GM19324 (cell line): ENCODE measurements at regions not wholly inside any gene's neighbourhood (a gene's known extent, or its start where the extent isn't known, plus 50 kb on each side); places are given as distances from the start of the nearest gene placed in this dataset.
"Not testable (repeated sequence)": the region's sequence is repeated elsewhere in the genome, so short reads cannot be mapped to it uniquely, and the experiment has no call there.

ENCODE experiments used
- ATAC-seq: cut with Tn5 transposase; IDR thresholded peaks from one replicate; pipeline ENCODE4 v1.9.1; 2021; ENCODE audit warnings: mild to moderate bottlenecking, moderate library complexity; ENCODE audit not compliant: unreplicated experiment, low FRiP score

DNA sequence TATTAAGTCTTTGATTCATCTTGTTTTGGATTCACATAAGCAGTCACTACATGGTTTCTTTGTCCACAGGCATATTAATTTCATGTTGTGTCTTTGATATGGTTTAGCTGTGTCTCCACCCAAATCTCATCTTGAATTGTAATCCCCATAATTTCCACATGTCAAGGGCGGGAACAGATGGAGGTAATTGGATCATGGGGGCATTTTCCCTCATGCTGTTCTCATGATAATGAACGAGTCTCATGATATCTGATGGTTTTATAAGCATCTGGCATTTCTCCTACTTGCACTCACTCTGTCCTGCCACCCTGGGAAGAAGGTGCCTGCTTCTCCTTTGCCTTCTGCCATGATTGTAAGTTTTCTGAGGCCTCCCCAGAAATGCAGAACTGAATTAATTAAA is 1811.2 kb upstream of the PCDH10 start:
- no peak for ATAC-seq

- no peak for ATAC-seq
These were observed 1810.0 kb upstream of the PCDH10 start for GRCh38 chr4:131339137-131339536.

DNA sequence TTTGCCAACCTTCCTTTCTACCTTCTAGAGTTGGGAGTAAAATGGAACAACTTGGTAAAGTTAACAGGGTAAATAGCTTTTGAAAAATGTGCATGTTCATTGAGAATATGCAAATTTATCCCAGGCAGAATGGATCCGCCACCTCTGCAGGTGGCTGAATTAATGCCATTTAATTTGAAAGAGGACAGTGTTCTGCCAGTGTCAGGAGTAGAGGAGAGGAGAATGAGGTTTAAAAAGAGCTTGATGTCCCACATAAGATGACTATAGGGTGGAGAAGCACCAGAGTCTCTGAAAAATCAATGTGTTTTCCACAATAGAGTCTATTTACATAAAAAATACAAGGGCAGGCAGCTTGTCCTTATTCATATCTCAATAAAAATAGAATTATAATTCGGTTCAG is 1804.3 kb upstream of the PCDH10 start:
- no peak for ATAC-seq

GRCh38 chr4:131347816-131348215 is 1801.3 kb upstream of the PCDH10 start:
- ATAC-seq: no peak

DNA sequence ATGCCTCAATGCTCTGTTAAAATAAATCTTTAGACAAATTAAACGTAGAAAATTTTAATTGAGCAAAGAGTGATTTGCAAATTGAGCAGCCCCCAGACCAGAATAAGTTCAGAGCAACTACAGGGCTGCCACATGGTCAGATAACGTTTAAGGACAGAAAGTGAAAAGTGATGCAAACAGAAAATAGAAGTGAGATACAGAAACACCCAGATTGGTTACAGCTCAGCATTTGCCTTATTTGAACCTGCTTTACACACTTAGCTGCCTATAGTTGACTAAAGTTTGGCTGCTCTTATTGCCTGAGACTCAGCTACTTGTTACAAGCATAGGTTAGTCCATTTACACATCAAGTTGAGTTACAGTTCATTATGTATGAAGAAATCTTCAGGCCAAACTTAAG is 1800.8 kb upstream of the PCDH10 start:
- peak; percentile 75 for ATAC-seq

DNA sequence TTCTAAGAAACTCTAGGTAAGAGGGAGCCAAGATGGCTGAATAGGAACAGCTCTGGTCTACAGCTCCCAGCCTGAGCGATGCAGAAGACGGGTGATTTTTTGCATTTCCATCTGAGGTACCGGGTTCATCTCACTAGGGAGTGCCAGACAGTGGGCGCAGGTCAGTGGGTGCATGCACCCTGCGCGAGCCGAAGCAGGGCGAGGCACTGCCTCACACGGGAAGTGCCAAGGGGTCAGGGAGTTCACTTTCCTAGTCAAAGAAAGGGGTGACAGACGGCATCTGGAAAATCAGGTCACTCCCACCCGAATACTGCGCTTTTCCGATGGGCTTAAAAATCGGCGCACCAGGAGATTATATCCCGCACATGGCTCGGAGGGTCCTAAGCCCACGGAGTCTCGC is 1796.7 kb upstream of the PCDH10 start:
- ATAC-seq: not testable (repeated sequence)

DNA sequence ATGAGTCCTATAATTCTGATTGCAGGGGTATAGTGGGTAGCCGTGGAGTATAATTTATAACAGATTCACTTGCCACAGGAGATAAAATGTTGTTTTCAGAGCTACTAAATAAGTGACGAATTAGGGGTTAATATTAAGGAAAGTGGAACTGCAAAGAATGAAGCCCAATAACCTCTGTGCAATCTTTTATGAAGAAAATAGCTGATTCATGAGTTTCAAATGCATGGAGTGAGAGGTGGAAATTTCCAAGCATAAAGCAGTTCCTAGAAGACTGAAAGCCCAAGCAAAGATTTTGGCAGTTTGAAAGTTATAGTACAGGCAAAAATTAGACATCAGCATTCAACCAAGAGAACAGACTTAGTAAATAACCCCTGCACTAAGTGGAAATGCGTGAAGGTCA is 1782.4 kb upstream of the PCDH10 start:
- ATAC-seq: no peak

GRCh38 chr4:131367441-131367840 is 1781.7 kb upstream of the PCDH10 start:
- ATAC-seq: no peak

DNA sequence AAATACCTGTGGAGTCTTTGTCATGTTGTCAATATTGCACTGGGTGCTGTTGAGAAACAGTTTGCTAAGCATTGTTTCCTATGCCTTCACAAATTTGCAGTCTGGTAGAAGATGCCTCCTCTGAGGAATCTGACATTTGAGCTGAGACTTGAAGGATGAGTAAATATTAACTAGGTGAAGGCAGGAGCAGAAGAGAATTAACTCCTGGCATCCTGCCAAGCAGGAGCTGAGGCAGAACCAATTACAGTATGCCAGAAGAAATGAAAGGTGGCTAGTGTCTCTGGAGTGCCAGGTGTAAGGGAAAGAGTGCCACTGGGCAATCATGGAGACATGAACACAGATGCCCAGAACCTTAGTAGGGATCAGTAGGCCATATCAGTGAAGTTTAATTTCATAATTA is 1778.2 kb upstream of the PCDH10 start:
- ATAC-seq: no peak

GRCh38 chr4:131381055-131381454 is 1768.0 kb upstream of the PCDH10 start:
- no peak for ATAC-seq

DNA sequence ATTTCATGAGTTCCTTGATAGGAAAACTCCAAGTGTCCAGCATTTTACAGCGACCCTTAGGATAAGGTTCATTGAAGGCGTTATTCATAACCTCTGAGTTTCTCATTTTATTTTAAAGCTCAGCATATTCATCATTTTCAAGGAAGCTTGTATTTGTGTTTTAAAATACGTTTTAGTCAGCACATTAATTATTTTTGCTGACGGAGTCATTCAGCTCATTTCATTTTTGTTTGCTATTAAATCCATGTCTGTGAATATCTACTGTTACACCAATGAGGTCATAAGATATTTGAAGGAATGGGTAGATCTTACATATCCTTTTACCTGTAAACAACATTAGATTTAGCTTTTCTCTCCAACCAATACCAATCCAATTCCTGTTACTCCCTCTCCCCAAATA is 1766.3 kb upstream of the PCDH10 start:
- no peak for ATAC-seq

DNA sequence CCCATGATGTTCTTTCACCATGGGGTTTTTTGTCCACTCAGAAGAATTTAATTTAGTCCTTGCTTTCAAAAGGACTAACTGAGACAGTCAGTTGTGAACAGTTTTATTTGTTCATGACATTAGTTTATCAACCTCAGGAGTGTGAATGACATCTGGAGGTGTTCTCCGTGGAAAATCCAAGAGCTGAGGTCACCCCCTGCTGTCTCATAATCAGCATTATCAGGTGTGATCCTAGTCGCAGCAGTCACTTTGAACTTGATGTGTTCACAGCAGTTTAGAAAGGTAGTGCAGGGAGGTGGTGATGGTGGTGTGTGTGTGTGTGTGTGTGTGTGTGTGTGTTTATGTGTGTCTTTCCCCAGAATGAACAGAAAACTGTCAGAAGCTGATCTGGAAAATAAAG is 1760.8 kb upstream of the PCDH10 start:
- ATAC-seq: no peak

- no peak for ATAC-seq
These were observed 1741.0 kb upstream of the PCDH10 start for GRCh38 chr4:131408102-131408501.

DNA sequence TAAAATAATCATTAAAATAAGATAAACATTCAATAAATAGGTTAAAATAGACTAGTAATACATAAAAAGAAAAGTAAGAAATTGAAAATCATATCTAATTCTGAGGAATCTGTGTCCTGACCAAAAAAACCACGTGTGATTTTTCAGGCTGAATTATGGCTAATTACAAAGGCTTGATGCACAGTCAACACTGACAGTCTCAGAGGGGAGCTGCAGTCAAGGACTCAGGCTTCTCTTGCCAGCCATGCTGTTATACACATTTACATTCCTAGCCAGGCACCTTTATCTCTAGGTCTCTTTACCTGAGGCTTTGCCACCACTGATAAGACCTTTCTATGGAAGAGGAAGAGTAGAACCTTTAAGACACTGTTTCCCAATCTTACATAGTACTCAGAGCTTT is 1737.7 kb upstream of the PCDH10 start:
- no peak for ATAC-seq

DNA sequence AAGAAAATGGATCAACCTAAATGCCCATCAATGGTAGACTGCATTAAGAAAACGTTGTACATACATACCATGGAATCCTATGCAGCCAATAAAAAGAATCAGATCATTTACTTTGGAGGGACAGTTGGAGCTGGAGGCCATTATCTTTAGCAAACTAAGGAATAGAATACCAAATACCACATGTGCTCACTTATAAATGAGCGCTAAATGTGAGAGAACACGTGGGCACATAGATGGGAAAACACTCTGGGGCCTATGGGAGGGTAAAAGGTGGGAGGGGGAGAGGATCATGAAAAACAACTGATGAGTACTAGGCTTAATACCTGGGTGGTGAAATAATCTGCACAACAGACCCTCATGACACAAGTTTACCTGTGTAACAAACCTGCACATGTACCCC is 1729.9 kb upstream of the PCDH10 start:
- no peak for ATAC-seq

- ATAC-seq: no peak
These were observed 1722.9 kb upstream of the PCDH10 start for GRCh38 chr4:131426023-131426758.

- no peak for ATAC-seq
These were observed 1722.1 kb upstream of the PCDH10 start for GRCh38 chr4:131427000-131427399.

GRCh38 chr4:131430302-131430701 is 1718.8 kb upstream of the PCDH10 start:
- no peak for ATAC-seq

DNA sequence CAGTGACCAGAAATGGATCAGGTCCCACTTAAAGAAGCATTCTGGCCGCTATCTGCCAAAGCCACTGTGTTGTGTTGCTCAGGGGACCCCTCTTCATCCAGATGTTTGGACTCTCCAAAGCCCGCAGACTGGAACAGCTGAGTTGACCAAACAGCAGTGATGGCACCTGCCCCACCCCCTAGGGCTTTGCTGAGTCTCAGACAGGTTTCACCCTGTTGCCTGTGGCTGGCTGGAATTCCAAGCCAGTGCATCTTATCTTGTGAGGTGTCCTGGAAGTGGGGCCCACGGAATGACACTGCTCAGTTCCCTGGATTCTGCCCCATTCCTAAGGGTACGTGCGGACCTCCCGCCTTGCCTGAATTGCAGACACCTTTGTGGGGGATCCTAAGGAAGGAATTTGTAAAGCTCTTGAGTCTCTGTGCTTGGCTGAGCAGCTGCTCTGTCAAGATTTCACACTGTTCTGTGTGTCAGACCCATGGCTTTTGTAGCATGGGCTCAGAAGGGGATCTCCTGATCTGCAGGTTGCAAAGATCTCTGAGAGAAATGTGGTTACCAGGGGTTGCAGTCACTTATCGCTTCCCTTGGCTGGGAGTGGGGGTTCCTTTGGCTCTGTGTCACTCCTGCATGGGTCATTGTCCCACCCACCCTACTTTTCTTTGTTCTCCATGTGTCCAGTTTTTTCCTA is 1707.9 kb upstream of the PCDH10 start:
- no peak for ATAC-seq

DNA sequence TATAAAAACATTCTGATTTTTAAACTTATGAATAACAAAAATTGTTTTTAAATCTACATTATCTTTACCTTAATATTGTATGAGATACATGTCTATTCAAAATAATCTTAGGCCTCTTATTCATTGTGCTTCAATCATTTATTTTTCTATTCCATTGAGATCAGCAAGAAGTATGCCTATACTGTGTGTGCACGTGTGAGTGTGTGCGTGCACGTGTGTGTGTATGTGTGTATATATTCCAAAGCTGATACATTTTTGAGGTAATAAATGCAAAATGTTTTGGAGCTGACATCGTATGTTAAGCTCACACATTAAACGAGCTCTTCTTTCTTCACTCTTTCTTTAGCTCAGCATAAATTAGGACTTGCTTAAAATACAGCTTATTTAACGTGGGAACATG is 1701.2 kb upstream of the PCDH10 start:
- no peak for ATAC-seq

DNA sequence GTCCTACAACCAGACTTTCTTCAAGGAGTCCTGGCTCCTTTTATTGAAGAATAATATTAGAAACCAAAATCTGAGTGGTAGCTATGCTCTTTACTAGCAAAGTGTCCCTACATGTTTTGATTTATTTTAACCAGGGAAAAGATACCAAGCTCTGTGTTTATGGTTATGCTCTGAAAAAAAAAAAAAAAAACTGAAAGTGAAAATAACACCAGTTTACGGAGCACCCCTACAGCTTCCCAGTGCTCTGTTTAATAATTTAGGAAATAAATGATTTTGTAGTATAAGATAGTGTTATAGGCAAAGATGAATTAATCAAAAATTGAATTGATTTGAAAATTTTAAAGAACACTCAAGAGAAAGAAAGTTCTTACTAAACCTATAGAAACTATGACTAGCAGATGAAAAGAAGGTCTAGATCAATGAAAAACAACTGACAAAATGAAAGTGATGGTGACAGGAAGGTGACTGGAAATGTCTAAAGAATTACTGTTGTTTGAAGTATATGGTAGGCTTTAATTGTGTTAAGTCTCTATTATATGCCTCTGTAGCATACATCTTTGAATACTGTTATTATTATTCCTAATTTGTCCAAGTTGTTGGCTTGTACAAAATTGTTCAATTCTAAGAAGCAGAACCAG is 1698.4 kb upstream of the PCDH10 start:
- ATAC-seq: no peak
